GM12892 (cell line): ENCODE measurements at regions not wholly inside any gene's neighbourhood (a gene's known extent, or its start where the extent isn't known, plus 50 kb on each side); places are given as distances from the start of the nearest gene placed in this dataset.

ENCODE experiments used
- POLR2A ChIP-seq: IDR thresholded peaks from 2 replicates; pipeline ENCODE4 v1.6.1; 2011; ENCODE audit warnings: low read depth, low read length, control low read depth
- POLR2AphosphoS5 ChIP-seq: IDR thresholded peaks from 2 replicates; pipeline ENCODE4 v1.6.1; 2011; ENCODE audit warnings: low read depth, low read length, control low read depth

DNA sequence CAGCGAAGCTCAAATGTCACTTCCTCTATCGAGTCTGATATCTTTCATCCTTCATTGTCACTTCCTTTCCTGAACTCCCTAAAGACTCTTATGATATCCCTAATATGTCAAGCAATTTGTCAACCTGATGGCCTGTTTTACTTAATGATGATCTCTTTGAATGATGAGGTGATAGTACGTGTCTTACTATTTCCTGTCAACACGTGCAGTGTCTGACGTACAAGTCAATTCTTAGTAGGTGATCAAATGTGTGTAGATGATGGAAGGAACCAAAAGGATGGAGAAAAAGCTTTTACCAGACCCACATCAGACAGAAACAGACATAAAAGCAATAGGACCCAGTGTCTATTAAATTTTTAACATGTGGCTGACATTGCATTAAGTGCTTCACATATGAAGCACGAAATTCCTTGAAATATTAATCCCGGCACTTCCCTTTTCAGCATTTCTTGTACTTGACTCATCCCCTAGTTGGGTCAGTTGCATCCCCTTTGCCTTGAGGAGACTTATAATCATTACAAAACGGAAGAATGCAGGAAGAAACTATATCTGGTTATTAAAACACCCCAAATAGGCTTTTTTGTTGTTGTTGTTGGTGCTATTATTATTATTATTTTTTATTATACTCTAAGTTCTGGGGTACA, 108.6 kb upstream of the NYAP2 start:
- TF ChIP-seq POLR2AphosphoS5 (no peak), POLR2A (no peak)
